GM12878 (cell line): ENCODE measurements at regions not wholly inside any gene's neighbourhood (a gene's known extent, or its start where the extent isn't known, plus 50 kb on each side); places are given as distances from the start of the nearest gene placed in this dataset.

ENCODE experiments used
- ATAC-seq: fragments of 200-7000 bp; cut with Tn5 transposase; 3 replicates; pipeline ENCODE4 v1.9.1; 2020; ENCODE audit warnings: mild to moderate bottlenecking, moderate library complexity
- BruUV-seq: library from RNA; stranded (reverse); fragments of 400-500 nt; replicated peaks from 2 replicates; lab custom pipeline; 2021; lab: Mats Ljungman, UMichigan
- CTCF ChIA-PET: fragments of 300-600 bp; sonication (Branson Sonifier 250); formaldehyde crosslinking; extraction: SDS; loops from one replicate; lab custom pipeline; 2021; ENCODE audit warnings: inconsistent platforms; lab: Yijun Ruan, JAX
- POLR2A ChIA-PET: fragments of 350-600 bp; formaldehyde crosslinking; extraction: SDS; loops from one replicate; lab custom pipeline; 2021; ENCODE audit warnings: inconsistent platforms; lab: Charles Lee
- RAD21 ChIA-PET: fragments of 300-600 bp; sonication (Branson Sonifier 250); formaldehyde crosslinking; loops from one replicate; lab custom pipeline; 2023; ENCODE audit warnings: antibody characterized with exemption; ENCODE audit not compliant: unreplicated experiment; lab: Charles Lee
- SMC1A ChIA-PET: fragments of 300-600 bp; sonication (Branson Sonifier 250); formaldehyde crosslinking; loops from one replicate; lab custom pipeline; 2023; ENCODE audit not compliant: unreplicated experiment, uncharacterized antibody; lab: Charles Lee
- DNase-seq: peaks from one replicate; pipeline ENCODE4 v3.0.0-alpha.2; 2011; ENCODE audit warnings: low read depth, low spot score
- FAIRE-seq: peaks from 3 replicates; lab custom pipeline; 2011; peaks lifted over from hg19 to GRCh38; lab: Jason Lieb, UNC
- H2AFZ ChIP-seq: 2 replicates; pipeline ENCODE4 v1.6.0; 2011; ENCODE audit warnings: low read depth, low read length, control low read depth; ENCODE audit not compliant: control insufficient read depth
- H3K27ac ChIP-seq: 2 replicates; pipeline ENCODE4 v1.5.1; 2011; ENCODE audit warnings: control low read depth; ENCODE audit not compliant: control insufficient read depth, insufficient read depth
- H3K27me3 ChIP-seq, 2 experiments: replicated peaks in 1 of 2; 2 replicates each; pipeline versions ENCODE4 v1.6.0 to v1.6.1; 2011; ENCODE audit warnings: low read length in 1 of 2; ENCODE audit not compliant: control insufficient read depth in 2 of 2, insufficient read depth in 2 of 2
- H3K36me3 ChIP-seq, 2 experiments: 2 replicates each; pipeline ENCODE4 v1.5.1; 2011; ENCODE audit warnings: low read length in 1 of 2; ENCODE audit not compliant: control insufficient read depth in 2 of 2, insufficient read depth in 2 of 2
- H3K4me1 ChIP-seq: 2 replicates; pipeline ENCODE4 v1.6.1; 2011; ENCODE audit warnings: mild to moderate bottlenecking, low read length, moderate library complexity, mixed read lengths; ENCODE audit not compliant: control insufficient read depth, insufficient read depth
- H3K4me2 ChIP-seq: 2 replicates; pipeline ENCODE4 v1.6.0; 2011; ENCODE audit warnings: control low read depth; ENCODE audit not compliant: control insufficient read depth, insufficient read depth
- H3K4me3 ChIP-seq: fragments of 200-600 bp; sonication (generic); 2 replicates; pipeline ENCODE4 v1.5.1; 2016
- H3K79me2 ChIP-seq: 2 replicates; pipeline ENCODE4 v1.6.0; 2011; ENCODE audit warnings: low read length; ENCODE audit not compliant: control insufficient read depth, insufficient read depth
- H3K9ac ChIP-seq: 2 replicates; pipeline ENCODE4 v1.8.0; 2011; ENCODE audit warnings: low read length, control low read depth, mixed read lengths; ENCODE audit not compliant: control insufficient read depth, insufficient read depth
- H3K9me3 ChIP-seq: replicated peaks from 3 replicates; pipeline ENCODE4 v1.5.1; 2011; ENCODE audit warnings: mild to moderate bottlenecking, low read length; ENCODE audit not compliant: control insufficient read depth, insufficient read depth
- H4K20me1 ChIP-seq: 2 replicates; pipeline ENCODE4 v1.6.0; 2011; ENCODE audit not compliant: control insufficient read depth, insufficient read depth
- ESRRA ChIP-seq: IDR thresholded peaks from 2 replicates; pipeline ENCODE4 v1.6.1; 2012; ENCODE audit warnings: mild to moderate bottlenecking, low read length, improper control_type of control experiment
- HCFC1 ChIP-seq: fragments of 150-350 bp; IDR thresholded peaks from 2 replicates; pipeline ENCODE4 v1.6.1; 2014; ENCODE audit warnings: low read length
- IKZF2 ChIP-seq, 2 experiments: fragments of 450-650 bp; IDR thresholded peaks; 2 replicates each; pipeline ENCODE4 v1.6.1; 2017; ENCODE audit warnings: mild to moderate bottlenecking in 2 of 2, moderate library complexity in 2 of 2
- MYC ChIP-seq: IDR thresholded peaks from 2 replicates; pipeline ENCODE4 v1.6.1; 2011; ENCODE audit warnings: mild to moderate bottlenecking, low read length, moderate library complexity, inconsistent platforms; ENCODE audit not compliant: insufficient read depth, insufficient replicate concordance, insufficient read length, severe bottlenecking
- NBN ChIP-seq: fragments of 450-650 bp; IDR thresholded peaks from 2 replicates; pipeline ENCODE4 v1.6.1; 2016
- NFIC ChIP-seq: IDR thresholded peaks from 2 replicates; pipeline ENCODE4 v1.6.1; 2012; ENCODE audit warnings: low read depth, mild to moderate bottlenecking, inconsistent platforms, low read length, moderate library complexity
- NFXL1 ChIP-seq: fragments of 450-650 bp; IDR thresholded peaks from 2 replicates; pipeline ENCODE4 v1.6.1; 2017; ENCODE audit warnings: antibody characterized with exemption, mild to moderate bottlenecking, borderline replicate concordance
- NR2F1 ChIP-seq: fragments of 450-650 bp; conservative IDR thresholded peaks from 2 replicates; pipeline ENCODE4 v1.6.1; 2017; ENCODE audit warnings: mild to moderate bottlenecking
- RUNX3 ChIP-seq: IDR thresholded peaks from 2 replicates; pipeline ENCODE4 v1.6.1; 2012; ENCODE audit warnings: low read length, inconsistent platforms
- TCF12 ChIP-seq: IDR thresholded peaks from 2 replicates; pipeline ENCODE4 v1.6.1; 2011; ENCODE audit warnings: low read depth, mild to moderate bottlenecking, low read length
- WGBS: methylation state at CpG from one replicate; pipeline ENCODE4 v1.1.6; 2016; ENCODE audit warnings: low lambda C conversion rate; ENCODE audit not compliant: insufficient replicate concordance, insufficient coverage; ENCODE audit errors: missing lambda C conversion rate; 5-methylcytosine and 5-hydroxymethylcytosine counted together
- in situ Hi-C: fragments of 300-500 bp; cut with MboI; formaldehyde crosslinking; loops from 9 replicates; pipeline ENCODE4 v1.14.3; 2018; ENCODE audit warnings: mixed read lengths
- intact Hi-C: fragments of 100-400 bp; cut with micrococcal nuclease; formaldehyde crosslinking; loops from one replicate; pipeline ENCODE4 v1.14.2; 2022; ENCODE audit not compliant: unreplicated experiment
- TF ChIP-seq, protein P1 (sequence below): fragments of 450-650 bp; formaldehyde crosslinking; IDR thresholded peaks from 2 replicates; pipeline ENCODE4 v1.5.0; 2022; ENCODE audit warnings: mild to moderate bottlenecking, missing genetic modification characterization
- TF ChIP-seq, protein P2 (sequence below): fragments of 450-650 bp; IDR thresholded peaks from 2 replicates; pipeline ENCODE4 v1.6.1; 2016; ENCODE audit warnings: mild to moderate bottlenecking, moderate library complexity, borderline replicate concordance

DNA sequence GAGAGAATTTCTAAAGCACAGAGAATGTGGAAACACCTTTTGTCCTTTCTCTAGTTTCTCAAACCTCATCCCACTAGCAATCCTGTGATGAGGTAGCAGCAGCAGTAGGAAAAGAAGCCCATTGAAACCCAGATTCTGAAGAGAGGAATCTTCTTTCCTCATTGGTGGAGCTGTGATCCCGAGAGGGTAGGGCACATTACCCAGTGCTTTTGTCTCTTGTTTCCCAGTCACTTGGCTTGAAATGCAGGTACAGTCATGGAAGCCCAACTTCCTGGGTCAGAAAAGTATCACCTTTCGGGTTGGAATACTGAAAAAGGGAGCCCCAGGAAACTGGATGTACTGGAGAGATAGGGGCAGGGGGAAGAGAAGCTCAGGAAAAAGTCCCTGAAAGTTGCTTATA, 417.4 kb downstream of the TBC1D32 start:
- no peak for TF ChIP-seq TCF12
- TF ChIP-seq NBN, result no peak
- TF ChIP-seq HCFC1, result no peak
- no peaks in the 10 kb centered on the region for H3K79me2 ChIP-seq
- FAIRE-seq, result no peak
- CTCF ChIA-PET, result no interaction called here
- H3K9ac ChIP-seq, result no peak overlapping the region
- no peaks in the 10 kb centered on the region for H4K20me1 ChIP-seq
- POLR2A ChIA-PET, result no interaction called here
- 16% methylated on average over 2 of the region's 2 CpGs for WGBS
- H3K4me1 ChIP-seq, result no peaks in the 10 kb centered on the region
- no peaks in the 10 kb centered on the region for H3K9me3 ChIP-seq
- DNase-seq, result no peak
- H3K4me3 ChIP-seq, result no peak overlapping the region
- no peak overlapping the region for H2AFZ ChIP-seq
- SMC1A ChIA-PET, result interaction anchor here (1.8 kb wide), 1 partner anchor 27 kb away, joined by 4 read pairs; no protein-coding TSS in a partner anchor
- intact Hi-C loops, result no loop called here
- no peaks in the 10 kb centered on the region for H3K36me3 ChIP-seq
- H3K27me3 ChIP-seq, result no peaks in the 10 kb centered on the region
- ATAC-seq, result no peak
- H3K27ac ChIP-seq, result no peak overlapping the region
- in situ Hi-C loops, result no loop called here
- H3K4me2 ChIP-seq, result no peak overlapping the region
- RAD21 ChIA-PET, result no interaction called here
- no TSS peak for BruUV-seq

DNA sequence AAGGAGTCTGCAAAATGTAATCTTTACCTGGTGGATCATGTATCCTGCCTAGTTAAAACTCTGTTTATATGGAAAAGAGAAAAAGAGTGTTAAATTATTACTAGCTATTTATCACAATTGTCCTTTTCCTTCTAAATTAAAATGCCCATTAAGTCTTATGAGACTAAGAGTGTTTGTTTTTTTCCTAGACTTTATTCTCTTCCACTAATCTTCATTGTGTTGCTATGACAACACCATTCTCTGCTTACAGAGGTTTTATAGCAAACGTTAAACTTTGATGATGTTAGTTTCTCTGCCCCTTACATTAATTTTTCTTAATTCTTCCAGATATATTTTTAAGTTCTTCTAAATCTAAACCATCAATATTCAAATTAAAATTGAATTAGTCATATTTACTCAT, 420.8 kb downstream of the TBC1D32 start:
- CTCF ChIA-PET, result no interaction called here
- TF ChIP-seq NFXL1 (no peak), IKZF2 (IDR thresholded peaks at IDR 0.05) (no peak), ESRRA (no peak), NR2F1 (no peak), RUNX3 (no peak), NFIC (no peak), MYC (no peak)
- TF ChIP-seq, protein P1, sequence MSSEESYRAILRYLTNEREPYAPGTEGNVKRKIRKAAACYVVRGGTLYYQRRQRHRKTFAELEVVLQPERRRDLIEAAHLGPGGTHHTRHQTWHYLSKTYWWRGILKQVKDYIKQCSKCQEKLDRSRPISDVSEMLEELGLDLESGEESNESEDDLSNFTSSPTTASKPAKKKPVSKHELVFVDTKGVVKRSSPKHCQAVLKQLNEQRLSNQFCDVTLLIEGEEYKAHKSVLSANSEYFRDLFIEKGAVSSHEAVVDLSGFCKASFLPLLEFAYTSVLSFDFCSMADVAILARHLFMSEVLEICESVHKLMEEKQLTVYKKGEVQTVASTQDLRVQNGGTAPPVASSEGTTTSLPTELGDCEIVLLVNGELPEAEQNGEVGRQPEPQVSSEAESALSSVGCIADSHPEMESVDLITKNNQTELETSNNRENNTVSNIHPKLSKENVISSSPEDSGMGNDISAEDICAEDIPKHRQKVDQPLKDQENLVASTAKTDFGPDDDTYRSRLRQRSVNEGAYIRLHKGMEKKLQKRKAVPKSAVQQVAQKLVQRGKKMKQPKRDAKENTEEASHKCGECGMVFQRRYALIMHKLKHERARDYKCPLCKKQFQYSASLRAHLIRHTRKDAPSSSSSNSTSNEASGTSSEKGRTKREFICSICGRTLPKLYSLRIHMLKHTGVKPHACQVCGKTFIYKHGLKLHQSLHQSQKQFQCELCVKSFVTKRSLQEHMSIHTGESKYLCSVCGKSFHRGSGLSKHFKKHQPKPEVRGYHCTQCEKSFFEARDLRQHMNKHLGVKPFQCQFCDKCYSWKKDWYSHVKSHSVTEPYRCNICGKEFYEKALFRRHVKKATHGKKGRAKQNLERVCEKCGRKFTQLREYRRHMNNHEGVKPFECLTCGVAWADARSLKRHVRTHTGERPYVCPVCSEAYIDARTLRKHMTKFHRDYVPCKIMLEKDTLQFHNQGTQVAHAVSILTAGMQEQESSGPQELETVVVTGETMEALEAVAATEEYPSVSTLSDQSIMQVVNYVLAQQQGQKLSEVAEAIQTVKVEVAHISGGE (CRISPR knock-in tag), result no peak
- TF ChIP-seq, protein P2, sequence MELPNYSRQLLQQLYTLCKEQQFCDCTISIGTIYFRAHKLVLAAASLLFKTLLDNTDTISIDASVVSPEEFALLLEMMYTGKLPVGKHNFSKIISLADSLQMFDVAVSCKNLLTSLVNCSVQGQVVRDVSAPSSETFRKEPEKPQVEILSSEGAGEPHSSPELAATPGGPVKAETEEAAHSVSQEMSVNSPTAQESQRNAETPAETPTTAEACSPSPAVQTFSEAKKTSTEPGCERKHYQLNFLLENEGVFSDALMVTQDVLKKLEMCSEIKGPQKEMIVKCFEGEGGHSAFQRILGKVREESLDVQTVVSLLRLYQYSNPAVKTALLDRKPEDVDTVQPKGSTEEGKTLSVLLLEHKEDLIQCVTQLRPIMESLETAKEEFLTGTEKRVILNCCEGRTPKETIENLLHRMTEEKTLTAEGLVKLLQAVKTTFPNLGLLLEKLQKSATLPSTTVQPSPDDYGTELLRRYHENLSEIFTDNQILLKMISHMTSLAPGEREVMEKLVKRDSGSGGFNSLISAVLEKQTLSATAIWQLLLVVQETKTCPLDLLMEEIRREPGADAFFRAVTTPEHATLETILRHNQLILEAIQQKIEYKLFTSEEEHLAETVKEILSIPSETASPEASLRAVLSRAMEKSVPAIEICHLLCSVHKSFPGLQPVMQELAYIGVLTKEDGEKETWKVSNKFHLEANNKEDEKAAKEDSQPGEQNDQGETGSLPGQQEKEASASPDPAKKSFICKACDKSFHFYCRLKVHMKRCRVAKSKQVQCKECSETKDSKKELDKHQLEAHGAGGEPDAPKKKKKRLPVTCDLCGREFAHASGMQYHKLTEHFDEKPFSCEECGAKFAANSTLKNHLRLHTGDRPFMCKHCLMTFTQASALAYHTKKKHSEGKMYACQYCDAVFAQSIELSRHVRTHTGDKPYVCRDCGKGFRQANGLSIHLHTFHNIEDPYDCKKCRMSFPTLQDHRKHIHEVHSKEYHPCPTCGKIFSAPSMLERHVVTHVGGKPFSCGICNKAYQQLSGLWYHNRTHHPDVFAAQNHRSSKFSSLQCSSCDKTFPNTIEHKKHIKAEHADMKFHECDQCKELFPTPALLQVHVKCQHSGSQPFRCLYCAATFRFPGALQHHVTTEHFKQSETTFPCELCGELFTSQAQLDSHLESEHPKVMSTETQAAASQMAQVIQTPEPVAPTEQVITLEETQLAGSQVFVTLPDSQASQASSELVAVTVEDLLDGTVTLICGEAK, result no peak

More for the DNA sequence above, 420.8 kb downstream of the TBC1D32 start:
- WGBS, result 7% methylated on average over 1 of the region's 1 CpG
- Histone ChIP-seq H4K20me1 (no peaks in the 10 kb centered on the region), H3K4me2 (no peak overlapping the region), H3K27me3 (no peaks in the 10 kb centered on the region), H3K9ac (no peak overlapping the region), H3K9me3 (no peaks in the 10 kb centered on the region), H3K4me3 (no peak overlapping the region), H3K79me2 (no peaks in the 10 kb centered on the region), H2AFZ (no peak overlapping the region), H3K27ac (no peak overlapping the region), H3K36me3 (no peaks in the 10 kb centered on the region), H3K4me1 (no peaks in the 10 kb centered on the region)
- BruUV-seq, result no TSS peak
- intact Hi-C loops (no loop called here), in situ Hi-C loops (no loop called here)
- FAIRE-seq, result no peak
- ATAC-seq, result no peak
- DNase-seq, result no peak
- RAD21 ChIA-PET, result interaction anchor here (0.6 kb wide), 1 partner anchor 50 kb away, joined by 4 read pairs; no protein-coding TSS in a partner anchor
- SMC1A ChIA-PET, result interaction anchor here (1.7 kb wide), 1 partner anchor 9 kb away, joined by 6 read pairs; no protein-coding TSS in a partner anchor
- POLR2A ChIA-PET, result no interaction called here
